Mesendoderm (in vitro differentiated cells): ENCODE measurements at regions not wholly inside any gene's neighbourhood (a gene's known extent, or its start where the extent isn't known, plus 50 kb on each side); places are given as distances from the start of the nearest gene placed in this dataset.
A peak's percentile ranks its signal among the peaks of the same experiment; 100 is the strongest.

Experiments used
- DNase-seq: peaks from one replicate; pipeline ENCODE4 v3.0.0; 2013
- H2AK5ac ChIP-seq: 2 replicates; pipeline ENCODE4 v1.6.1; 2013; ENCODE audit warnings: low read length, inconsistent platforms
- H2BK120ac ChIP-seq: 2 replicates; pipeline ENCODE4 v1.6.1; 2013; ENCODE audit warnings: low read depth, mild to moderate bottlenecking, low read length, moderate library complexity, mixed read lengths
- H2BK15ac ChIP-seq: replicated peaks from 2 replicates; pipeline ENCODE4 v1.6.1; 2013; ENCODE audit warnings: low read depth, mild to moderate bottlenecking, moderate library complexity
- H2BK5ac ChIP-seq: 2 replicates; pipeline ENCODE4 v1.6.1; 2013; ENCODE audit warnings: low read length, inconsistent platforms
- H3K18ac ChIP-seq: 2 replicates; pipeline ENCODE4 v1.6.1; 2013; ENCODE audit warnings: mild to moderate bottlenecking, low read length, mixed read lengths
- H3K23ac ChIP-seq: one replicate; pipeline ENCODE4 v1.6.1; 2013; ENCODE audit warnings: low read length
- H3K27ac ChIP-seq: 2 replicates; pipeline ENCODE4 v1.5.1; 2013; ENCODE audit warnings: low read depth, mild to moderate bottlenecking, inconsistent platforms, low read length, moderate library complexity
- H3K27me3 ChIP-seq: 2 replicates; pipeline ENCODE4 v1.6.1; 2013; ENCODE audit warnings: low read length, control low read depth, mild to moderate bottlenecking, inconsistent platforms; ENCODE audit not compliant: insufficient read depth, poor library complexity
- H3K36me3 ChIP-seq: 2 replicates; pipeline ENCODE4 v1.6.1; 2013; ENCODE audit warnings: low read length, inconsistent platforms; ENCODE audit not compliant: control insufficient read depth, insufficient read depth
- H3K4ac ChIP-seq: one replicate; pipeline ENCODE4 v1.6.1; 2013; ENCODE audit warnings: low read depth, mild to moderate bottlenecking, low read length, moderate library complexity
- H3K4me1 ChIP-seq: 2 replicates; pipeline ENCODE4 v1.6.1; 2013; ENCODE audit warnings: low read depth, low read length, inconsistent platforms; ENCODE audit not compliant: control insufficient read depth
- H3K4me2 ChIP-seq: 2 replicates; pipeline ENCODE4 v1.6.1; 2013; ENCODE audit warnings: low read length
- H3K4me3 ChIP-seq: 2 replicates; pipeline ENCODE4 v1.5.1; 2013; ENCODE audit warnings: mild to moderate bottlenecking, low read length
- H3K56ac ChIP-seq: one replicate; pipeline ENCODE4 v1.6.1; 2013; ENCODE audit warnings: low read length
- H3K79me1 ChIP-seq: 2 replicates; pipeline ENCODE4 v1.6.1; 2013; ENCODE audit warnings: low read length, inconsistent platforms
- H3K79me2 ChIP-seq: 2 replicates; pipeline ENCODE4 v1.6.1; 2013; ENCODE audit warnings: mild to moderate bottlenecking, low read length; ENCODE audit not compliant: control insufficient read depth, insufficient read depth
- H3K9ac ChIP-seq: 2 replicates; pipeline ENCODE4 v1.6.1; 2013; ENCODE audit warnings: low read length, inconsistent platforms
- H4K5ac ChIP-seq: one replicate; pipeline ENCODE4 v1.6.1; 2013; ENCODE audit warnings: low read length
- H4K8ac ChIP-seq: one replicate; pipeline ENCODE4 v1.6.1; 2013; ENCODE audit warnings: low read depth, mild to moderate bottlenecking, control low read depth, low read length, moderate library complexity
- WGBS: extraction: QIAGEN DNeasy Blood & Tissue Kit; methylation state at CpG from one replicate; pipeline ENCODE4 v1.1.7; 2013; ENCODE audit warnings: low lambda C conversion rate, missing lambda C conversion rate; ENCODE audit not compliant: insufficient coverage; ENCODE audit errors: extremely low coverage; 5-methylcytosine and 5-hydroxymethylcytosine counted together

DNA sequence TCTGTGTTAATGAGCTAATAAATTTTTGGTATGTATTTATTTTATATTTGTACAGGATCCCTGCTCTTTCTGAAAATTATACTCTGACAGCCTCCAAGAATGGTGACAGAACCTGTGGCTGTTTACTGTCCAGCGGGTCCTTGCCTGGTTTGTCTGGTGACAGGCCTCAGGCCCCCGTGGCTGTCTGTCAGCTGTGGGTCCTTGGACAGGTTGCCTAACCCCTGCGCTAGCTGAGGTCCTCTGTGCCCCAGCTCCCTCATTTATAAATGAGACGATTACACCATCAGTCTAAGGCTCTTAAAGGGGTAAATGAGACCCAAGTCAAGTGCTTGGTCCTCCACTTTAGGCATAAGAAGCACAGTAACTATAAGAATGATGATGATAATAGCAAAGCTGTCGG lies 125.1 kb upstream of the COL5A1 start:
- H3K9ac ChIP-seq = no peak overlapping the region

DNA sequence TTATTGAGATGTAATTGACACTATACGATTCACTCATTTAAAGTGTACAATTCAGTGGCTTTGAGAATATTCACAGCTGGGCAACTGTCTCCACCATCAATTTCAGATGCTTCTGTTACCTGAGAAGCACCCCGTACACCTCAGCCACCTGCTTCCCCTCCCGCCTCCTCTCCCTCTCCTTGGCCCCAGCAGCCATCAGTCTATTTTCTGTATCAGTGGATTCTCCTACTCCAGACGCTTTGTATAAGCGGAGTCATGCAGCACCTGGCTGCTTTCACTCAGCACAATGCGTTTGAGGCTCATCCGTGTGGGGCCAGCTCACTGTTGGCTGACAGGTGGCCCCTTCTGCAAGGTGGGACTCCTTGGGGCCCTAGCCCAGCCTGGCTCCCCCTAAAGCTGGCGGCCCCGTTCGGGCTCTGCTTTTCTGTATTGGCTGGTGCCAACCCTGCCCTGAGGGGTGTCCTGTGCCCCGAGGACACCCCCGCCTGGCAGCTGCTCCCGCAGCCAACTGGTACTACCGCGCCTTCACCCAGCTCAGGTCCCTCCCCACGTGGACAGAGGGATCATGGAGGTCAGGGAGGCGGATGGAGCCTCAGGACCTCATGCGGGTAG lies 124.4 kb upstream of the COL5A1 start:
- Histone ChIP-seq H3K4me3 (no peak overlapping the region), H3K56ac (no peak overlapping the region), H2BK15ac (no peak overlapping the region), H2BK120ac (no peak overlapping the region), H3K4me1 (no peaks in the 10 kb centered on the region), H3K27me3 (no peaks in the 10 kb centered on the region), H3K79me2 (no peaks in the 10 kb centered on the region), H2BK5ac (no peak overlapping the region), H4K5ac (no peak overlapping the region), H3K9ac (no peak overlapping the region), H3K36me3 (no peaks in the 10 kb centered on the region), H3K4me2 (no peak overlapping the region), H3K23ac (no peak overlapping the region), H2AK5ac (no peak overlapping the region), H3K18ac (no peak overlapping the region), H3K4ac (no peak overlapping the region), H4K8ac (no peak overlapping the region), H3K27ac (no peak overlapping the region), H3K79me1 (no peaks in the 10 kb centered on the region)
- no CpG with 5 or more reads among the region's 18 CpGs for WGBS
- DNase-seq = no peak

More for the DNA sequence above, 125.1 kb upstream of the COL5A1 start:
- Histone ChIP-seq H4K5ac (no peak overlapping the region), H3K4me3 (no peak overlapping the region), H3K36me3 (no peaks in the 10 kb centered on the region), H3K79me1 (no peaks in the 10 kb centered on the region), H3K79me2 (no peaks in the 10 kb centered on the region), H2BK5ac (no peak overlapping the region), H2BK120ac (no peak overlapping the region), H3K4me2 (no peak overlapping the region), H3K4me1 (no peaks in the 10 kb centered on the region), H3K56ac (no peak overlapping the region), H2BK15ac (no peak overlapping the region), H3K18ac (no peak overlapping the region), H3K4ac (no peak overlapping the region), H3K23ac (no peak overlapping the region), H3K27ac (no peak overlapping the region), H3K27me3 (no peaks in the 10 kb centered on the region), H2AK5ac (no peak overlapping the region), H4K8ac (no peak overlapping the region)
- no CpG with 5 or more reads among the region's 5 CpGs for WGBS
- DNase-seq = no peak

DNA sequence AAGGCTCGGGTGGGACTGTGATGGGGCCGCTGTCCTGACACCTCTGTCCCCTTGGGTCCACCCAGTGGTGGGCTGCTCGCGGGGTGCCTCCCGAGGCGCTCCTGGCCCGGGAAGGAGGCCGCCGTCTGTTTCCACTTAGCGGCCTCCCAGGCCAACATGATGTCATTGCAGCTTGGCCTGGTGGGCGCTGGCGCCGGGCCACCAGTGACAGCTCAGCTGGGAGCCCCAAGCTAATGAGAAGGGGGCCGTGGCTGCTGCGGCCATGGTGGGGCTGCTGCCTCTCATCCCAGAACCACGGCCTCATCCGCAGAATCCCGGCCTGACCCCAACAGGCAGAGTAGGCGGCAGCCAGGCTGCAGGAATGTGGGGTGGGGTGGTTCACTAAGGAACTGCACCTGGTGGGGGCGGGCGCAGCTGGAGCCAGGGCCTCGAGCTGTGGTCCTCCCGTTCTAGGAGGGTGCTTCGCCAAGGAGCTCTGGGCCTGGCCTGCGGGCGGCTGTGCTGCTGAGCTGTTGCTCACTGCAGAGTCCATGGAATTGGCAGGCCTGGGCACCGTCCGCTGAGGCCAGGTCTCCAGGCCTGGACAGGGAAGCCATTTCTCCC lies 123.5 kb upstream of the COL5A1 start:
- H2BK5ac ChIP-seq = no peak overlapping the region
- no peak overlapping the region for H3K18ac ChIP-seq
- no peak overlapping the region for H2BK15ac ChIP-seq
- DNase-seq = peak; percentile 37
- H3K56ac ChIP-seq = no peak overlapping the region
- no peak overlapping the region for H3K4ac ChIP-seq
- no peaks in the 10 kb centered on the region for H3K27me3 ChIP-seq
- no peaks in the 10 kb centered on the region for H3K79me1 ChIP-seq
- no peaks in the 10 kb centered on the region for H3K79me2 ChIP-seq
- no peaks in the 10 kb centered on the region for H3K4me1 ChIP-seq
- H3K9ac ChIP-seq = no peak overlapping the region
- no CpG with 5 or more reads among the region's 28 CpGs for WGBS
- no peaks in the 10 kb centered on the region for H3K36me3 ChIP-seq
- H3K27ac ChIP-seq = no peak overlapping the region
- no peak overlapping the region for H3K4me3 ChIP-seq
- H2BK120ac ChIP-seq = no peak overlapping the region
- H3K23ac ChIP-seq = no peak overlapping the region
- H4K8ac ChIP-seq = no peak overlapping the region
- no peak overlapping the region for H3K4me2 ChIP-seq
- H2AK5ac ChIP-seq = no peak overlapping the region
- no peak overlapping the region for H4K5ac ChIP-seq

DNA sequence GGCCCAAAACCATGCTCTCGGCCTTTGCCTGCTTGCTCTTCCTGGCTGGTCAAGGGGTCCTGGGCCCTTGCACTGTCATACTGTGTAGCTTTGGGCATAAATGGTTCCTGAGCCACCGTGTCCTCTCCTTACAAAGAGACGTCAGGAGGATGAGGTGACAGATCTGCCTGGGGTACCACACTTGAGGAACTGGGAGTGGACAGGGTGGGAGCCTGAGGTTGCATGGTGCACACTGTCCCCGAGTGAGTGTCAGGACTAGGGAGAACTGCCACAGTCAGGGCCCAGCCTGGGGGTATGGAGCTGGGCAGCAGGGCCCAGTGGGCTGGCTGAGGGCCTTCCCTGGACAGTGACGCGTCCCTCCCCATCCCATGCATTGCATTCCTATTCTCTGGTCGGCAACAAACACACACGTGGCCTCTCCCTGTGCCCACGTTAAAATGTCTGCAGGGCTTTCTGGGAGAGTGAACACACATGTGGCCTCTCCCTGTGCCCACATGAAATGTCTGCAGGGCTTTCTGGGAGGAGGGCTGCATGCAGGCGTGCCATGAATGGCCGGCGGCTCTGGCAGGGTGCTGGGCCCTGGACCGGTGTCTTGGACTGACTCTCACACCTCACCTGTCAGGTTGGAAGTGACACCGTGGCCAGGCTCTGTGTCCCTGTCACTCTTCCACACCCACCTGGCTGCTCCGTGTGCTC lies 122.1 kb upstream of the COL5A1 start:
- no peak overlapping the region for H3K18ac ChIP-seq
- no peak overlapping the region for H3K4me2 ChIP-seq
- no peak overlapping the region for H2BK15ac ChIP-seq
- H3K56ac ChIP-seq = no peak overlapping the region
- no peak overlapping the region for H4K8ac ChIP-seq
- DNase-seq = no peak
- no CpG with 5 or more reads among the region's 15 CpGs for WGBS
- no peak overlapping the region for H3K27ac ChIP-seq
- H3K23ac ChIP-seq = no peak overlapping the region
- H4K5ac ChIP-seq = no peak overlapping the region
- H3K79me2 ChIP-seq = no peaks in the 10 kb centered on the region
- no peak overlapping the region for H3K4me3 ChIP-seq
- no peaks in the 10 kb centered on the region for H3K4me1 ChIP-seq
- H2AK5ac ChIP-seq = no peak overlapping the region
- no peak overlapping the region for H3K9ac ChIP-seq
- no peak overlapping the region for H2BK120ac ChIP-seq
- no peak overlapping the region for H3K4ac ChIP-seq
- no peaks in the 10 kb centered on the region for H3K79me1 ChIP-seq
- no peaks in the 10 kb centered on the region for H3K36me3 ChIP-seq
- no peak overlapping the region for H2BK5ac ChIP-seq
- H3K27me3 ChIP-seq = no peaks in the 10 kb centered on the region

DNA sequence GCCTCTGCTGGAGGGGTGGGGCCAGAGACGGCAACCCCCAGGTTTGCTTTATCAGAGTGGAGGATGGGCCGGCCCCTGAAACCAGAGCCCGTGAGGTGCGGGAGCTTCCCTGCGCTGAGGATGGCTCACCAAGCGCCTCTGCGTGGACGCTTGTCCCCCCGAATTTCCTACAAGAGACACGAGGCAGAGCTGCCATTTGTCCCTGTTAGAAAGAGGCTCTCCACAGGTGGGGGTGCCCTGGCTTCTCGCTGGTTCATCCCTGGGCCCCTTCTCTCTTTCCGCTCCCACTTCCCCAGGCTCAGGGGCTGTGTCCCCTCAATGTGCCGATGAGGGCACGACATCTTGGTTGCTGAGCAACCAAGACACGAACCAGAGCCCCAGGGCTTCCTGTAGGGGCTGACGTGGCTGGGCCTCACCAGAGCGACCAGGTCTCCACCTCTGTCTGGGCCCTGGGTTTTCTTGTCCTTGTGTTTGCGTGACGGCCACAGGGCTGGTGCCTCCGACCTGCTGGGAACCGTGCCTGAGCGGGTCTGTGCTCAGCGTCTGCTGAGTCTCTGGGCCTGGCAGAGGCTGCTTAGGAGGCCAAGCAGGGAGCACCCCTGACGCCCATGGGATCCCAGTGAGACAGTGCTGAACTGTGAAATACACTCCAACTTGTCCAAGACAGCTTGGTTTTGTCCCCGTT lies 119.6 kb upstream of the COL5A1 start:
- Histone ChIP-seq H3K9ac (no peak overlapping the region), H3K23ac (no peak overlapping the region), H3K4ac (no peak overlapping the region), H2AK5ac (no peak overlapping the region), H3K4me3 (no peak overlapping the region), H3K27ac (no peak overlapping the region), H4K5ac (no peak overlapping the region), H2BK5ac (no peak overlapping the region), H2BK15ac (no peak overlapping the region), H2BK120ac (no peak overlapping the region), H3K27me3 (no peaks in the 10 kb centered on the region), H3K79me2 (no peaks in the 10 kb centered on the region), H3K4me1 (no peaks in the 10 kb centered on the region), H3K79me1 (no peaks in the 10 kb centered on the region), H4K8ac (no peak overlapping the region), H3K56ac (no peak overlapping the region), H3K36me3 (no peaks in the 10 kb centered on the region), H3K18ac (no peak overlapping the region), H3K4me2 (no peak overlapping the region)
- no CpG with 5 or more reads among the region's 25 CpGs for WGBS
- DNase-seq = peak; percentile 22
